Effector CD8-positive, alpha-beta T cell (primary cell): ENCODE measurements at regions not wholly inside any gene's neighbourhood (a gene's known extent, or its start where the extent isn't known, plus 50 kb on each side); places are given as distances from the start of the nearest gene placed in this dataset.
"Not testable (repeated sequence)": the region's sequence is repeated elsewhere in the genome, so short reads cannot be mapped to it uniquely, and the experiment has no call there.

Experiments used
- DNase-seq: peaks from one replicate; lab custom pipeline; 2025; lab: John Stamatoyannopoulos, UW

- DNase-seq: no peak
Measured at GRCh38 chr1:193411714-193412113, 225.3 kb upstream of the B3GALT2 start.

DNA sequence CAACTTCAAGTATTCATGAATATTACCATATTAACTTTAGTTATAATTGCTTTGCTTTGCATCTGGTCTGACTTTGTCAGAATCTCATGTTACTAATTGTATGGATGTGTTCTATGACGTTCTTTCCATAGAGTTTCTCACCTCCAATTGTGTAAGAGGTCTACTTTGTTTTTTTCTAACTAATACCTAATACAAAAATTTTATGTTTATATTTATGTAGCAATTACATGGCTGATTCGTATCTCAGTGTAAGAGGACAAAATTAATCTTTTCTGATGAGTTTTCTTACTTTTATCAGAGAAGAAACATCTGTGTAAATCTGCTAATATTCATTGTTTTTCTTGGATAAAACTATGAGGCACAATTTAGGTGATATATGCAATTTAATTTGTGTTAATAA is 224.8 kb upstream of the B3GALT2 start:
- DNase-seq: no peak

- no peak for DNase-seq
Measured at GRCh38 chr1:193408782-193409293, 222.4 kb upstream of the B3GALT2 start.

GRCh38 chr1:193406901-193407300 is 220.5 kb upstream of the B3GALT2 start:
- DNase-seq: no peak

GRCh38 chr1:193404236-193404635 is 217.8 kb upstream of the B3GALT2 start:
- DNase-seq: no peak

DNA sequence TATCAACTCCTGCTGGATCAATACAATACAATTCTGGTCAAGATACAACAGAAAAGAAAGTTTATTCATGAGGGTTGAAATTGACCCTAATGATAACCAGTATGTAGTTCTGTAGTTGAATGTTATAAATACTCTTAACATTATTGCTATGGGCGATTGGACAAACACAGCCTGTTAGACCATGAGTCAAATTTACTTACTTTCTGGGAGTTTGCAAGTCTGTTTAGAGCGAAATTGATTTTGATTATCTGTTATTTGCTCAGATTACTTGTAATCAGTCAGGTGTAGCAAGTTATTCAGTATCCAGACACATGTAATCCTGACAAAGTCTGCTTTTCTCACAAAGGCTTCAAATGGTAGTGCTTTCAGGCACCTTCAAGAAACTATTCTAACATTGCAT is 216.6 kb upstream of the B3GALT2 start:
- no peak for DNase-seq

GRCh38 chr1:193402037-193402436 is 215.6 kb upstream of the B3GALT2 start:
- no peak for DNase-seq

DNA sequence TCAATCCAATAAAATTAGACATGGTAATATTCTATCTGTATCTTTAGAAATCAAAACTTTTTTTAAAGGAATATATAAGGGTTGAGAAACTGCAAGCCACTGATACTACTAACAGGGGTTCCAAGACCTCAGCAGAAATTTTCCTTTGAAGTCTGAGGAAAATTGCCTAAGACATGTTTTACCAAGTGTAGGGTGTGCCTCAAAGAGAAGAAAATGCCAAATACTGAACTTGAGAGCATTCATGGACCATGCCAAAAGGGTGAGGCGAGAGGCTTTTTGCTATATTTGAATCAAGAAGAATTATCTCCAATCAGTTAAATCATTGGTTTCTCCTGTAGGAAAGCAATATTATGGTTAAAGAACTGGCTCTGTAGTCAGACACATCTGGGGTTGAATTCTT is 207.9 kb upstream of the B3GALT2 start:
- DNase-seq: no peak

GRCh38 chr1:193392686-193393085 is 206.3 kb upstream of the B3GALT2 start:
- DNase-seq: no peak

GRCh38 chr1:193388683-193389082 is 202.3 kb upstream of the B3GALT2 start:
- no peak for DNase-seq

- DNase-seq: no peak
Measured at GRCh38 chr1:193388165-193388564, 201.8 kb upstream of the B3GALT2 start.

DNA sequence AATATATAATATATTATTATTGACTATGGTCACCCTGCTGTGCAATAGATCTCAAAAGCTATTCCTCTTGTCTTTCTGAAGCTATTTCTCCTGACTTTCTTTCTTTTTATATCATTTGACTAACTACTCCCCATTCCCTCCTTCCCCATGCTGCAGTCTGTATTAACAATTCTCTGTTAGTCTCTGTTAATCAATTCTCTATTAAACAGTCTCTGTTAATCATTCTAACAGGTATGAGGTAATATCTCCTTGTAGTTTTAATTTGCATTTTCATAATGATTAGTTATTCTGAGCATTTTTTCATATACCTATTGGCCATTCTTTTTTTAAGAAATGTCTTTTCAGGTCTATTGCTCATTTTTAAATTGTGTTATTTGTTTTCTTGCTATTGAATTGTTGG is 201.0 kb upstream of the B3GALT2 start:
- DNase-seq: no peak

- not testable (repeated sequence) for DNase-seq
Measured at GRCh38 chr1:193378451-193378850, 192.0 kb upstream of the B3GALT2 start.

DNA sequence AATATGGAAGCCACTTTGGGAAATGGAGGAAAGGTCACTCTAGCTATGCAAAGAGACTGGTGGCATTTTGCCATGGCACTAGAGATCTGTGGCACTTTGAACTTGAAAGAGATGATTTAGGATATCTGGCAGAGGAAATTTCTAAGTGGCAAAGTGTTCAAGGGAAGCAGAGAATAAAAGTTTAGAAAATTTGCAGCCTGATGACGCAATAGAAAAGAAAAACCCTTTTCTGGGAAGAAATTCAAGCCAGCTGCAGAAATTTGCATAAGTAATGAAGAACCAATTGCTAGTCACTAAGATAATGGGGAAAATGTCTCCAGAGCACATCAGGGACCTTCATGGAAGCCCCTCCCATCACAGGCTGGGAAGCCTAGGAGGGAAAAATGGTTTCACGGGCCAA is 191.1 kb upstream of the B3GALT2 start:
- no peak for DNase-seq

DNA sequence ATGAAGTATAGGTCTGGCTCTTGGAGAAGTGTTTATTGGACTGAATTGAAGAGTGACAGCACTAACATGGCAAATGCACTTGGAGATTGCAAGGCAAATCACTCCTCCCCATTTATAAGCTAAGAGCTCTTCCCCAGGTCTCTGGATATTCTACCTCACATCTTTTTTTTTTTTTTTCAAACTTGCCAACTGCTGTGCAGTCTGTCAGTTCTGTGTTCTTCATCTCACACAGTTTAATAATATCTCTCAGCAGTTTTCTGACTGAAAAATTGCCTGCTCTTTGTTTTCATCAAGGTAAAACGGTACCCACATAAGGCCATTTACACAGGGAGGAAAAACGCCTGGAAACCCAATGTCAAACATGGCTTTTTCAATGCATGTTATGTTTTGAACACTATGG is 186.1 kb upstream of the B3GALT2 start:
- DNase-seq: no peak

DNA sequence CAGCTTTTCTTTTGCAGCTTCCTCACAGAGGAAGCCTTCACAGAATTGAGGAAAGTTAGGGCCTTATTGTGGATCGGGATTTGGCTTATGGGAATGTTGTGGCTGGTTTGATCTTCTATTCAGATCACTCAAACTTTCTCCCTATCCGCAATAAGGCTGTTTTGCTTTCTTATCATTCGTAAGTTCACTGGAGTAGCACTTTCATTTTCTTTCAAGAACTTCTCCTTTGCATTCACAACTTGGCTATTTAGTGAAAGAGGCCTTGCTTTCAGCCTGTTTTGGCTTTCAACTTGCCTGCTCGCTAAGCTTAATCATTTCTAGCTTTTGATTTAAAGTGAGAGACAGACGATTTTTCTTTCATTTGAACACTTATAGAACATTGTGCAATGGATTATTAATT is 181.9 kb upstream of the B3GALT2 start:
- DNase-seq: no peak

GRCh38 chr1:193367863-193368262 is 181.4 kb upstream of the B3GALT2 start:
- no peak for DNase-seq

DNA sequence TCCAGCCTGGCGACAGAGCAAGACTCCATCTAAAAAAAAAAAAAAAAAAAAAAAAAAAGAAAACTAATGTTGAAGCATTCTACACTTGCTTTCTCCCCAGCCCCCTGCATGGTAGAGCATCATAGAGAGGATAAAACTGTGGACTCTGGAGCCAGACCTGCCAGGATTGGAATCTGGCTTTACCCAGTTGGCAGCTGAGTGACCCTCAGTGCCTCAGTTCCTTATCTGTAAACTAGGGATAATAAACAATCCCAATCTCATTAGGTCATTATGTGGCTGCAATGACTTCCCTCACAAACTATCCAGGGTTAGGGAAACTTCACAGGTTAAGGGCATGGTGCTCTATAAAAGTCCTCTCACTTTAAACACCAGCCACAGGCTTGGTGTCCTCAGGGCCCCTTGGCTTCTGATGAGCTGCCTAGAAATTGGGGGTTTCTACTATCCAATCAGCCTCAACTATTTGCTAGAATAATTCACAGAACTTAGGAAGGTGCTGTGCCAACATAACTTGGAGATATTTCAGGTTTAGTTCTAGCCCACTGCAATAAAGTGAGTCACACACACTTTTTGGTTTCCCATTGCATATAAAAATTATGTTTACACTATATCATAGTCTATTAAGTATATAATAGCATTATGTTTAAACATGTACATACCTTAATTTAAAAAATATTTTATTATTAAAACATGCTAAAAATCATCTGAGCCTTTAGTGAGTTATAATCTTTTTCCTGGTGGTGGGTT is 180.5 kb upstream of the B3GALT2 start:
- no peak for DNase-seq

- no peak for DNase-seq
Measured at GRCh38 chr1:193365966-193366365, 179.6 kb upstream of the B3GALT2 start.

- no peak for DNase-seq
Measured at GRCh38 chr1:193359631-193360030, 173.2 kb upstream of the B3GALT2 start.

- DNase-seq: no peak
Measured at GRCh38 chr1:193358419-193358818, 172.0 kb upstream of the B3GALT2 start.

DNA sequence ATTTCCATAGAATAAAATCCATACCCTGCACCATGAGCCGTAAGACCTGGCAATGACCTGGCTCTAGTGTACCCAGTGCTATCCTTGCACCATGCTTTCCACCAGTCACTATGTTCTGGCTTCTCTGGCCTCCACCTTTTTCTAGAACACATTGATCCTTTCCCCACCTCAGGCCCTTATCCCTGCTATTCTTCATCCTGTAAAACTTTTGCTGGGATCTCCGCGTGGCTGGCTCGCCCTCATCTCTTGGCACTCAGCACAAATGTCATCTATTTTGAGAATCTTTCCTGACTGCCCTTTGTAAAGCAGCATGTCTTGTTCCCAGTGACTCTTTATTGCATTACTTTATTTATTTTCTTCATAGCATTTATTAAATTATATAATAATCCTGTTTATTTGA is 169.8 kb upstream of the B3GALT2 start:
- DNase-seq: no peak

- DNase-seq: no peak
Measured at GRCh38 chr1:193355626-193356025, 169.2 kb upstream of the B3GALT2 start.

GRCh38 chr1:193355178-193355577 is 168.8 kb upstream of the B3GALT2 start:
- DNase-seq: no peak
